Posterior cingulate gyrus (tissue), 11 donors: ENCODE measurements at regions not wholly inside any gene's neighbourhood (a gene's known extent, or its start where the extent isn't known, plus 50 kb on each side); places are given as distances from the start of the nearest gene placed in this dataset.
"Not testable (repeated sequence)": the region's sequence is repeated elsewhere in the genome, so short reads cannot be mapped to it uniquely, and the experiment has no call there.

ENCODE experiments used
- DNase-seq, 10 donors: peaks; one replicate each; pipeline versions ENCODE4 v3.0.0 to v3.0.0-alpha.2; 2020 to 2021; ENCODE audit warnings: mixed read lengths in 3 of 10
- intact Hi-C: fragments of 100-400 bp; cut with DNase I; formaldehyde crosslinking; loops from one replicate; pipeline ENCODE4 v1.15.1; 2023

DNA sequence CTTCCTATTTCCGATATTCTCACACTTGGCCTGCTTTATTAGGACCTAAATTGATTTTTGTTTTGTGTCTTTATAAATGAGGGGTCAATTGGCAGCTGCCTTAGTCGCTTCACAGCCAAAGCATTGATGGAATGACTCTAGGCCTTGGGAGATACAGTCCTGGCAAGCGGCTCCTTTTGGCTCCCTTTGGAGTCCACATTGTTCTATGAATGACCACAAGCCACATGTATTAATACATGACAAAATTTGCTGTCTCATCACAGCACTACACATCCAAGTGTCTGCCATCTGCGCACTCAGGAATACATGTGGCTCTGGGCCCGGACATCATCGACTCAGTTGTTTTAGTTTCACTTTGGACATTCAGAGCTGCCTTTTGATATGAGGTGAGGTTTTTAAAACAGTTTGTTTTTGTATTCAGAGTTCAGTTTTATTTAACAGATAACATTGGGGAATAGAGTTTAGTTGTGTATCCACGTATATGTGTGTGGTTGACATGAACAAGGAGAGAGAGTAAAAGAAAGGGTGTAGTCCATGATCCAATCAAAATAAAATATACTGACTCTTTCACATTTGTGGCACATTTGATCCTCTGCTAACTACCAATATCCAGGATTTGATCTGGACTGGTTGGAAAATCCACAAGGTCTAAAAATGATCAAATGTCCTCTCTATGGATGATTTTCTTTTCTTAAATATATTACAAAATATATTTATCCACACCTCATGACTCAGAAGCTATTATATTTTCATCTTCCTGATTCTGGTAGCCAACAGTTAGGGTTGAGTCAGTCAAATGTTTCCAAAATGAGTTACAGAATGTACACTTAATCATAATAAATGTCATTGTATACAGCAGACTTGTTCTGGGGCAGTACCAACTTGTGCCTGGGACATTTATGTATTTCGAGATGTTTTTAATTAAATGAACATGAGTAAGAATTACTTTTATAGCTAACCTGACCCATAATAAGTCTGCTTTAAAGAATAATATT, 114.0 kb upstream of the MTAP start:
- intact Hi-C loops: no loop called here

GRCh38 chr9:21689854-21690253, 112.6 kb upstream of the MTAP start:
- intact Hi-C loops: no loop called here

More for the DNA sequence above, 114.0 kb upstream of the MTAP start:
- peak in 1 of 10 donors; percentile 61 for DNase-seq

GRCh38 chr9:21690561-21690960, 111.9 kb upstream of the MTAP start:
- intact Hi-C loops: no loop called here

More at GRCh38 chr9:21689854-21690253, 112.6 kb upstream of the MTAP start:
- DNase-seq: no peak

DNA sequence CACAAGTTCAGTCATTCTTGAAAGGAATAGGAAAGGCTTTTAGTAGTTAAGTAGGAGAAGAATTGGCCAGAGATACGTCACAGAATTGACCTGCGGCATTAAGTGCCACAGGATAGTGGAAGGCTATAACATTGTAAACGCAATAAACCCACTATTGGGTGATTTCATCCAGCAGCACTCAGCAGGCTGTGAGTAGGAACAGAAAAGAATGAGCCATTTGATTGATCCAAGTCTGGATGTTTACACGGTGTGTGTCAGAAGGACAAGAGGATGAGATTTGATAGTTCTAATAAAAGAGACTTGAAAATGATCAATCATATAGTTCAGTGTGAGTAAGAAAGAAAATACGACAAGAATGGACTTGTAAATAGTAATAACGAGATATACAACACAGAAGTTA, 110.0 kb upstream of the MTAP start:
- DNase-seq: no peak
- intact Hi-C loops: no loop called here

More at GRCh38 chr9:21690561-21690960, 111.9 kb upstream of the MTAP start:
- DNase-seq: no peak

GRCh38 chr9:21694424-21694823, 108.0 kb upstream of the MTAP start:
- intact Hi-C loops: no loop called here

GRCh38 chr9:21695443-21695842, 107.0 kb upstream of the MTAP start:
- peak in 2 of 10 donors; percentile 70 to 71 for DNase-seq
- intact Hi-C loops: no loop called here

More at GRCh38 chr9:21694424-21694823, 108.0 kb upstream of the MTAP start:
- peak in 3 of 10 donors; percentile 57 to 64 (median 63) for DNase-seq

DNA sequence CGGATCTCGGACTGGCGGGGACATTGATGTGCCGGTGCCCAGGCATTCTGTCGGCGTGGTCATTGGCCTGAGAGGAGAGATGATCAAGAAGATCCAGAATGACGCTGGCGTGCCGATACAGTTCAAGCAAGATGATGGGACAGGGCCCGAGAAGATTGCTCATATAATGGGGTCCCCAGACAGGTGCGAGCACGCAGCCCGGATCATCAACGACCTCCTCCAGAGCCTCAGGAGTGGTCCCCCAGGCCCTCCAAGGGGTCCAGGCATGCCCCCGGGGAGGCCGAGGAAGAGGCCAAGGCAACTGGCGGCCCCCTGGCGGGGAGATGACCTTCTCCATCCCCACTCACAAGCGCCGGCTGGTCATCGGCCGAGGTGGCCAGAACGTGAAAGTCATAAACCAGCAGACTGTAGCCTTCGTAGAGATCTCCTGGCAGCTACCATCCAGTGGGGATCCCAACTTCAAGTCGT, 106.5 kb upstream of the MTAP start:
- intact Hi-C loops: no loop called here
- peak in 3 of 10 donors; percentile 58 to 77 (median 71) for DNase-seq

GRCh38 chr9:21696411-21696871, 106.0 kb upstream of the MTAP start:
- DNase-seq: peak in 2 of 10 donors; percentile 55 to 75
- intact Hi-C loops: no loop called here

- intact Hi-C loops: no loop called here
- no peak for DNase-seq
These were observed 94.2 kb upstream of the MTAP start for GRCh38 chr9:21708260-21708711.

GRCh38 chr9:21708856-21709255, 93.6 kb upstream of the MTAP start:
- DNase-seq: no peak
- intact Hi-C loops: no loop called here

- intact Hi-C loops: no loop called here
- peak in 3 of 10 donors; percentile 10 to 52 (median 49) for DNase-seq
These were observed 92.9 kb upstream of the MTAP start for GRCh38 chr9:21709464-21710058.

DNA sequence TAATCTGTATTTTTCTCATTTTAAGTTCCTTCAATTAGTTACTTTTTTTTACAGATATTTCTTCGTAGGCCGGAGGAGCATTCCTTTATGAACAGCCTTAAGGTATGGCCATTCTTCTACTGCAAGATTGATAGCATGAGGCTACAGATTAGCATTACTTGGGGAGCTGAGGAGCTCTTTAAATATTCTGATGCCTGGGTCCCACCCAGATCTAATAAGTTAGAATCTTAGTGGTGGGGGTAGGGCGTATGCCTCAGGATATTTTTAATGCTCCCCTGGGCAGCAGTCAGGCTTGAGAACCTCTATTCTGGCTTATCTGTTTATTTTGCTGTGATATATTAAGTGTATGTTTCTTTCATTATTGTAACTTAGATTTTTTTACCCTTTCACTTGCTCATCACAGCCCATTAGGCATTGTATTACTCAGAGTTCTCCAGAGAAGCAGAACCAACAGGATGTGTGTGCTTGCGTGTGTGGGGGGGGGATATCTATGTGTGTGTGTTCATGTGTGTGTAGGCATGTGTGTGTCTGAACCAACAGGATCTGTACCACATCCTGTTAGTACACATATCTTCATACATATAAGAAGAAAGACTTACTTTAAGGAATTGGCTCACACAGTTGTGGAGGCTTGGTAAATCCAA, 91.8 kb upstream of the MTAP start:
- intact Hi-C loops: no loop called here
- DNase-seq: no peak

DNA sequence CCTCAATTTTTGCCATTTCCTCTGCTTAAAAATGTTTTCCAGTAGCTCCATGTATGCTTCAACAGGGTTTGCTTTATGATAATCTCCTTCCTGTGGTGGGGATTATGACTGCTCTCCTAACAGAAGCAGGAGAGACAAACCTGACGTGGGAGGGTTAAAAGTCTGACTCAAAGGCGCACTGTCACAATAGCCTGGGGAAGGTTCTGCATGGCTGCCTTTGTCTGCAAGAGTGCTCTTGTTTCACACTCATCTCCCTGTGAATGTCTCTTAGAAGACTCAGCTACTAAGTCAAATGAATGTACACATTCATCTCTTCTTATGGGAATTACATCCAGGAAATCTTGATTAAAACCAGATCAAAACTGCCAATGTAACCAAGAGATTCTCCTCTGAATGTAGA, 90.9 kb upstream of the MTAP start:
- intact Hi-C loops: no loop called here
- no peak for DNase-seq

GRCh38 chr9:21715408-21715807, 87.0 kb upstream of the MTAP start:
- intact Hi-C loops: no loop called here
- no peak for DNase-seq

- DNase-seq: no peak
- intact Hi-C loops: no loop called here
These were observed 81.7 kb upstream of the MTAP start for GRCh38 chr9:21720758-21721157.

- intact Hi-C loops: not testable (repeated sequence)
- peak in 2 of 10 donors; percentile 37 to 63 for DNase-seq
These were observed 75.0 kb upstream of the MTAP start for GRCh38 chr9:21727411-21727810.

DNA sequence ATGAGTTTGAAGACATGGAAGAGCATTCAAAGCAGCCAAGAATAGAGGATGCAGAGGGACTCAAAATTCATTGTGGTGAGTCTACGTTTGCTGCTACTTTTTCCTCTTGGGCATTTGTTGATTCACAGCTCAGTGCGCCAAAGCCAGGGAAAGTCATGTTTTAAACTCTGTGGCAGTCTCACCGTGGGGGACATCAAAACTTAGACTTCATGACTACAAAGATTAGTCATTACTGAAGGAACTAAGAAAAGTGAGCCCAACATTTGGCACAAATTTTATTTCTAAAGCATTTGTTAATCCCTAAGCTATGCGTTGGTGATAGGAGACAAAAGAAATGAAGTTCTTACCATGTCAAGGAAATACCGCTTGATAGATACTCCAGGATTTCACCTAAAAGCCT, 73.7 kb upstream of the MTAP start:
- DNase-seq: no peak
- intact Hi-C loops: no loop called here

DNA sequence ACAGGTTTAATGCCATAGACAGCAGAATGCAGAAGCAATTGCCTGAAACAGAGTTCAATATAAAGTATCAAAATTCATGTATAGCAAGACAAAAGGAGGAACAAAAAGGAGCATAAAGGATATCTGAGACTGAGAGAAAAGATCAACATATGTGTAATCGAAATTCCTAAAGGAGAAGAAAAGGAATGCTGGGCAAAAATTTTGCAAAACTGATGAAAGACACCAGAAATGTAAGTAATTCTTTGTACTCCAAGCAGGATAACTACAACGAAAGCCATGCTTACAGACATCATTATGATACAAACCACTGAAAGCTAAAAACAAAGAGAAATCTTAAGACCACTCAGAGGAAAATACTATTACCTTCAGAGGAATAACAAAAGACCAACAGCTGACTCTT, 72.8 kb upstream of the MTAP start:
- DNase-seq: no peak
- intact Hi-C loops: no loop called here

DNA sequence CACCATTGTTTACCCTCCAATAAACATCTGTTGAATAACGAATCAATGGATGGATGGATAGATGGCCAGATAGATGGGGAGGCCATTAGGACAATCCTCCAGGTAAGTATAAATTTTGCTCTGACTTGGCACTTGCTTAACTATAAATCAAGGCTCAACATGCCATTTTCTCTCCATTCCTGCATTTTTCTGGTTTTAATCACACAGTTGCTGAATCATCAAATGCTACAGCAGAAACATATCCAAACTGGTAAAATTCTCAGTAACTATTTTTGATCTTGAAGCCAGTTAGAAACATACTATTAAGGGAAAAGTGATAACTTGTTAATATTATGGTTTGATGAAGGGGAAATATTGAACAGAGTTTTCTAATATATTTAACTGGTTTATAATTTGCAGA, 71.5 kb upstream of the MTAP start:
- no peak for DNase-seq
- intact Hi-C loops: no loop called here

- DNase-seq: no peak
- intact Hi-C loops: no loop called here
These were observed 61.3 kb upstream of the MTAP start for GRCh38 chr9:21741151-21741550.

DNA sequence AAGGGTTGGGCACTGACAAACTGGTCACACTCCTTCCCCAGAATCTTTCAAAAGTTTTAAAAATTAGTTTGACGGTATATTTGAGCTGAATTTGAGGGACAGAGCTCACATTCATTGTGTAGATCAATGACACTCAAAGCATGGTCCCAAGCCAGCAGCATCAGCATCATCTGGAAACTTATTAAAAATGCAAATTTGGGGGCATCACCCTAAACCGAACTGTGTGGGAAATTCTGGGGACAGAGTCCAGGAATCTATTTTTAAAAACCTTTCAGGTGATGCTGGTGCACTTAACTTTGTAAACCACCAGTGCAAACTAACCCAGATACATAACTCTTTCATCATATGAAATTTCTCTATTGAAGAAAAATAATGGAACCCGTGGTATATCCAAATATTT, 58.1 kb upstream of the MTAP start:
- DNase-seq: no peak
- intact Hi-C loops: no loop called here
